HEK293 (cell line): ENCODE measurements at regions not wholly inside any gene's neighbourhood (a gene's known extent, or its start where the extent isn't known, plus 50 kb on each side); places are given as distances from the start of the nearest gene placed in this dataset.

Experiments
- BCL6B ChIP-seq: fragments of 450-650 bp; formaldehyde crosslinking; IDR thresholded peaks from 2 replicates; pipeline ENCODE4 v1.5.1; 2017; ENCODE audit warnings: missing biosample characterization, missing genetic modification characterization
- SP3 ChIP-seq: fragments of 450-650 bp; formaldehyde crosslinking; IDR thresholded peaks from 2 replicates; pipeline ENCODE4 v1.5.1; 2016; ENCODE audit warnings: missing biosample characterization, missing genetic modification characterization
- ZBTB1 ChIP-seq: fragments of 450-650 bp; formaldehyde crosslinking; IDR thresholded peaks from 2 replicates; pipeline ENCODE4 v1.5.1; 2016; ENCODE audit warnings: missing biosample characterization, missing genetic modification characterization
- ZNF121 ChIP-seq: fragments of 450-650 bp; formaldehyde crosslinking; IDR thresholded peaks from 2 replicates; pipeline ENCODE4 v1.5.1; 2016; ENCODE audit warnings: missing biosample characterization, missing genetic modification characterization
- ZNF202 ChIP-seq: fragments of 450-650 bp; formaldehyde crosslinking; IDR thresholded peaks from 2 replicates; pipeline ENCODE4 v1.5.1; 2016; ENCODE audit warnings: missing biosample characterization, missing genetic modification characterization, borderline replicate concordance
- ZNF404 ChIP-seq: fragments of 450-650 bp; formaldehyde crosslinking; IDR thresholded peaks from 2 replicates; pipeline ENCODE4 v1.5.1; 2017; ENCODE audit warnings: missing biosample characterization, missing genetic modification characterization
- ZNF777 ChIP-seq: fragments of 450-650 bp; formaldehyde crosslinking; IDR thresholded peaks from 2 replicates; pipeline ENCODE4 v1.5.1; 2017; ENCODE audit warnings: missing biosample characterization, missing genetic modification characterization, borderline replicate concordance
- TF ChIP-seq, protein P1 (sequence below): fragments of 450-650 bp; formaldehyde crosslinking; conservative IDR thresholded peaks from 2 replicates; pipeline ENCODE4 v1.5.1; 2016; ENCODE audit warnings: low read depth, missing biosample characterization, missing genetic modification characterization
- TF ChIP-seq, protein P2 (sequence below): fragments of 450-650 bp; formaldehyde crosslinking; IDR thresholded peaks from 2 replicates; pipeline ENCODE4 v1.5.1; 2016; ENCODE audit warnings: missing biosample characterization, missing genetic modification characterization
- TF ChIP-seq, protein P3 (sequence below): fragments of 450-650 bp; formaldehyde crosslinking; IDR thresholded peaks from 2 replicates; pipeline ENCODE4 v1.5.1; 2016; ENCODE audit warnings: missing biosample characterization, missing genetic modification characterization, borderline replicate concordance

GRCh38 chr20:57943950-57944349, 234.1 kb upstream of the PMEPA1 start:
- TF ChIP-seq, protein P1, sequence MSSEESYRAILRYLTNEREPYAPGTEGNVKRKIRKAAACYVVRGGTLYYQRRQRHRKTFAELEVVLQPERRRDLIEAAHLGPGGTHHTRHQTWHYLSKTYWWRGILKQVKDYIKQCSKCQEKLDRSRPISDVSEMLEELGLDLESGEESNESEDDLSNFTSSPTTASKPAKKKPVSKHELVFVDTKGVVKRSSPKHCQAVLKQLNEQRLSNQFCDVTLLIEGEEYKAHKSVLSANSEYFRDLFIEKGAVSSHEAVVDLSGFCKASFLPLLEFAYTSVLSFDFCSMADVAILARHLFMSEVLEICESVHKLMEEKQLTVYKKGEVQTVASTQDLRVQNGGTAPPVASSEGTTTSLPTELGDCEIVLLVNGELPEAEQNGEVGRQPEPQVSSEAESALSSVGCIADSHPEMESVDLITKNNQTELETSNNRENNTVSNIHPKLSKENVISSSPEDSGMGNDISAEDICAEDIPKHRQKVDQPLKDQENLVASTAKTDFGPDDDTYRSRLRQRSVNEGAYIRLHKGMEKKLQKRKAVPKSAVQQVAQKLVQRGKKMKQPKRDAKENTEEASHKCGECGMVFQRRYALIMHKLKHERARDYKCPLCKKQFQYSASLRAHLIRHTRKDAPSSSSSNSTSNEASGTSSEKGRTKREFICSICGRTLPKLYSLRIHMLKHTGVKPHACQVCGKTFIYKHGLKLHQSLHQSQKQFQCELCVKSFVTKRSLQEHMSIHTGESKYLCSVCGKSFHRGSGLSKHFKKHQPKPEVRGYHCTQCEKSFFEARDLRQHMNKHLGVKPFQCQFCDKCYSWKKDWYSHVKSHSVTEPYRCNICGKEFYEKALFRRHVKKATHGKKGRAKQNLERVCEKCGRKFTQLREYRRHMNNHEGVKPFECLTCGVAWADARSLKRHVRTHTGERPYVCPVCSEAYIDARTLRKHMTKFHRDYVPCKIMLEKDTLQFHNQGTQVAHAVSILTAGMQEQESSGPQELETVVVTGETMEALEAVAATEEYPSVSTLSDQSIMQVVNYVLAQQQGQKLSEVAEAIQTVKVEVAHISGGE (tag by site-specific recombination): no peak
- TF ChIP-seq ZBTB1 (tag by site-specific recombination): no peak
- TF ChIP-seq, protein P2, sequence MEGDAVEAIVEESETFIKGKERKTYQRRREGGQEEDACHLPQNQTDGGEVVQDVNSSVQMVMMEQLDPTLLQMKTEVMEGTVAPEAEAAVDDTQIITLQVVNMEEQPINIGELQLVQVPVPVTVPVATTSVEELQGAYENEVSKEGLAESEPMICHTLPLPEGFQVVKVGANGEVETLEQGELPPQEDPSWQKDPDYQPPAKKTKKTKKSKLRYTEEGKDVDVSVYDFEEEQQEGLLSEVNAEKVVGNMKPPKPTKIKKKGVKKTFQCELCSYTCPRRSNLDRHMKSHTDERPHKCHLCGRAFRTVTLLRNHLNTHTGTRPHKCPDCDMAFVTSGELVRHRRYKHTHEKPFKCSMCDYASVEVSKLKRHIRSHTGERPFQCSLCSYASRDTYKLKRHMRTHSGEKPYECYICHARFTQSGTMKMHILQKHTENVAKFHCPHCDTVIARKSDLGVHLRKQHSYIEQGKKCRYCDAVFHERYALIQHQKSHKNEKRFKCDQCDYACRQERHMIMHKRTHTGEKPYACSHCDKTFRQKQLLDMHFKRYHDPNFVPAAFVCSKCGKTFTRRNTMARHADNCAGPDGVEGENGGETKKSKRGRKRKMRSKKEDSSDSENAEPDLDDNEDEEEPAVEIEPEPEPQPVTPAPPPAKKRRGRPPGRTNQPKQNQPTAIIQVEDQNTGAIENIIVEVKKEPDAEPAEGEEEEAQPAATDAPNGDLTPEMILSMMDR (tag by site-specific recombination): no peak
- TF ChIP-seq BCL6B: no peak
- TF ChIP-seq ZNF777: no peak
- TF ChIP-seq, protein P3, sequence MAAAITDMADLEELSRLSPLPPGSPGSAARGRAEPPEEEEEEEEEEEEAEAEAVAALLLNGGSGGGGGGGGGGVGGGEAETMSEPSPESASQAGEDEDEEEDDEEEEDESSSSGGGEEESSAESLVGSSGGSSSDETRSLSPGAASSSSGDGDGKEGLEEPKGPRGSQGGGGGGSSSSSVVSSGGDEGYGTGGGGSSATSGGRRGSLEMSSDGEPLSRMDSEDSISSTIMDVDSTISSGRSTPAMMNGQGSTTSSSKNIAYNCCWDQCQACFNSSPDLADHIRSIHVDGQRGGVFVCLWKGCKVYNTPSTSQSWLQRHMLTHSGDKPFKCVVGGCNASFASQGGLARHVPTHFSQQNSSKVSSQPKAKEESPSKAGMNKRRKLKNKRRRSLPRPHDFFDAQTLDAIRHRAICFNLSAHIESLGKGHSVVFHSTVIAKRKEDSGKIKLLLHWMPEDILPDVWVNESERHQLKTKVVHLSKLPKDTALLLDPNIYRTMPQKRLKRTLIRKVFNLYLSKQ: no peak
- no peak for TF ChIP-seq SP3 (tag by site-specific recombination)
- no peak for TF ChIP-seq ZNF202 (tag by site-specific recombination)
- no peak for TF ChIP-seq ZNF404 (tag by site-specific recombination)
- no peak for TF ChIP-seq ZNF121
